NB4 (cell line): ENCODE measurements at regions not wholly inside any gene's neighbourhood (a gene's known extent, or its start where the extent isn't known, plus 50 kb on each side); places are given as distances from the start of the nearest gene placed in this dataset.
A peak's percentile ranks its signal among the peaks of the same experiment; 100 is the strongest.

ENCODE experiments used
- DNase-seq: peaks from one replicate; pipeline ENCODE4 v3.0.0; 2010; ENCODE audit warnings: low read depth
- H3K4me3 ChIP-seq: one replicate; pipeline ENCODE4 v1.5.1; 2011; ENCODE audit warnings: mild to moderate bottlenecking, low read depth, low read length, moderate library complexity
- CTCF ChIP-seq: IDR thresholded peaks from one replicate; pipeline ENCODE4 v1.5.1; 2012; ENCODE audit warnings: low read depth, low read length
- MAX ChIP-seq: IDR thresholded peaks from 2 replicates; pipeline ENCODE4 v1.6.1; 2011; ENCODE audit warnings: low read depth, low read length
- MYC ChIP-seq: IDR thresholded peaks from 2 replicates; pipeline ENCODE4 v1.6.1; 2011; ENCODE audit warnings: low read depth, low read length
- POLR2A ChIP-seq: IDR thresholded peaks from 2 replicates; pipeline ENCODE4 v1.6.1; 2011; ENCODE audit warnings: mild to moderate bottlenecking; ENCODE audit not compliant: insufficient read length; ENCODE audit errors: extremely low read depth

- H3K4me3 ChIP-seq: peak overlapping the region; percentile 13
- DNase-seq: peak; percentile 49
These were observed 70.8 kb upstream of the TNRC6C start for GRCh38 chr17:77887464-77888241.

GRCh38 chr17:77888242-77889134, 70.0 kb upstream of the TNRC6C start:
- TF ChIP-seq MAX (no peak), MYC (no peak), POLR2A (no peak), CTCF (no peak)
- H3K4me3 ChIP-seq: peak overlapping the region; percentile 13
- no peak for DNase-seq

More at GRCh38 chr17:77887464-77888241, 70.8 kb upstream of the TNRC6C start:
- TF ChIP-seq MAX: no peak
- no peak for TF ChIP-seq MYC
- TF ChIP-seq CTCF: no peak
- TF ChIP-seq POLR2A: no peak

- no peak for TF ChIP-seq MAX
- no peak for TF ChIP-seq CTCF
- no peak for TF ChIP-seq POLR2A
- TF ChIP-seq MYC: no peak
- H3K4me3 ChIP-seq: no peak overlapping the region
- DNase-seq: no peak
These were observed 69.4 kb upstream of the TNRC6C start for GRCh38 chr17:77889135-77889505.

- no peak for TF ChIP-seq POLR2A
- TF ChIP-seq CTCF: peak; percentile 1
- no peak for DNase-seq
- no peak overlapping the region for H3K4me3 ChIP-seq
These were observed 68.4 kb upstream of the TNRC6C start for GRCh38 chr17:77889866-77890760.

GRCh38 chr17:77890771-77891170, 67.7 kb upstream of the TNRC6C start:
- TF ChIP-seq MYC (no peak), CTCF (no peak), MAX (no peak), POLR2A (no peak)
- H3K4me3 ChIP-seq: no peak overlapping the region
- DNase-seq: no peak
